AML-193 (cell line): ENCODE measurements at regions not wholly inside any gene's neighbourhood (a gene's known extent, or its start where the extent isn't known, plus 50 kb on each side); places are given as distances from the start of the nearest gene placed in this dataset.
"Not testable (repeated sequence)": the region's sequence is repeated elsewhere in the genome, so short reads cannot be mapped to it uniquely, and the experiment has no call there.

Experiments used
- DNase-seq, 2 experiments: peaks; one replicate each; lab custom pipeline; 2025; lab: John Stamatoyannopoulos, UW

DNA sequence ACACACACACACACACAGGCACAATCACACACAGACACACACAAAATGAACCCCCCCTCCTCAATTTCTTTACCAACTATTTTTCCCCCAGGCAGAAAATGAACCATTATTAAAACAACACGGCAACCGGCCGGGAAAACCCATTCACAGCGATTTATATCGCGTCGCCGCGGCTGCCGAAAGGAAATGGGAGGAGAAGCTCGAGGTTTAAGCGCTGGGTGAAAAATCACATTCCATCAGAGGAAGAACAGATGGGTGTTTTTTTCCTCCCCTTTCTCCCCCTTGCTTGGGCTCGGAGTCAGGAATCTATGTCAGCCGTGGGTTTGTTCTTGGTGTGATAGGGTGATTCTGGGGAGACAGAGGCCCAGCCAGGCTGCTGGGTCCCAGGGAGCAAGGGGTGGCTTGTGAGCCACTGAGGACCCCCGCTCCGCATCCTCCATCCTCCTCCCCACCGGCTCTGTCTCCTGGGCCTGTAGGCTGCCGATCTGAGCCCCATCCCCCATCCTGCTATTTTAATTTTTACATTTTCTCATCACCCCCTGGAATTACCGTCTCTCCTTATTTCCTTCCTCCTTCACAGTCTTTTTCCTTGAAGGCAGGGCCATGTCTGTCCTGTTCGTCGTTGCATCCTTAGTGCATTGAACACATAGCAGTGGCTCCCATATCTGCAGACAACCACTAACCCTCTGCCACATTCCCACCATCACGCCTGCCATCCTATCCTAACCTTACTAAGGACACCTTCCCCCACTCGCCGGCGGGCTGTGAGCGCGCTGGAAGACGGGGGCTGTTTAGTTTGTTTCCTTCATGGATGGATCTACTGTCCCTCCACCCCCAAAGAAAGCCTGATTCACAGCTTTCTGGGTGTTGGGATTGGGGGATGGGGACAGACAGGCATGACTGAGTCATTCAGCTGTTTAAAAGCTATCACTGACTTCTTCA lies 137.7 kb downstream of the CRLF3 start:
- DNase-seq = not testable (repeated sequence)

DNA sequence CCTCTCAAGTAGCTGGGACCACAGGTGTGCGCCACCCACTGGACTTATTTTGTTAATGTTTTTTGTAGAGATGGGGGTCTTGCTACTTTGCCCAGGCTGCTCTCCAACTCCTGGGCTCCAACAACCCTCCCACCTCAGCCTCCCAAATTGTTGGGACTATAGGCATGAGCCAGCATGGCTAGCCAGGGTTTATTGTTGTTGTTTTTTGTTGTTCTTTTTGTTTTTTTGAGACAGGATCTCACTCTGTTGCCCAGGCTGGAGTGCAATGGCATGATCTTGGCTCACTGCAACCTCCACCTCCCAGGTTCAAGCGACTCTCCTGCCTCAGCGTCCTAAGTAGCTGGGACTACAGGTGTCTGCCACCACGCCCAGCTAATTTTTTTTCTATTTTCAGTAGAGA lies 142.2 kb downstream of the CRLF3 start:
- not testable (repeated sequence) for DNase-seq

DNA sequence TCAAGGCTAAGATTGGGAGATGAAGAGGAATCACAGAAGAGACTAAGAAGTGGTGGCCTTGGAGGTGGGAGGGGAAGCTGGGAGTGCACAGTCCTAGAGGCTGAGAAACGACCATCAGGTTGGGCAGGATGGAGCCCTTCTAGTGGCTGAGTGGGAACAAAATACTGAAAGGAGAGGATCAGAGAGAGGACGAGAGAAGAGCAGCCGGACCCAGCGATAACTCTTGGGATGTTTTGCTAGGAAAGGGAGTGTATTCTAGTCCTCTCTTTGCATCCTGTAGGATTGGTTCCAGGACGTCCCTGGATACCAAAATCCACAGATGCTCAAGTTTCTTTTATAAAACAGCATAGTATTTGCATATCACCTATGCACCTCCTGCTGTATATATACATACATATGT lies 143.8 kb downstream of the CRLF3 start:
- not testable (repeated sequence) for DNase-seq

DNA sequence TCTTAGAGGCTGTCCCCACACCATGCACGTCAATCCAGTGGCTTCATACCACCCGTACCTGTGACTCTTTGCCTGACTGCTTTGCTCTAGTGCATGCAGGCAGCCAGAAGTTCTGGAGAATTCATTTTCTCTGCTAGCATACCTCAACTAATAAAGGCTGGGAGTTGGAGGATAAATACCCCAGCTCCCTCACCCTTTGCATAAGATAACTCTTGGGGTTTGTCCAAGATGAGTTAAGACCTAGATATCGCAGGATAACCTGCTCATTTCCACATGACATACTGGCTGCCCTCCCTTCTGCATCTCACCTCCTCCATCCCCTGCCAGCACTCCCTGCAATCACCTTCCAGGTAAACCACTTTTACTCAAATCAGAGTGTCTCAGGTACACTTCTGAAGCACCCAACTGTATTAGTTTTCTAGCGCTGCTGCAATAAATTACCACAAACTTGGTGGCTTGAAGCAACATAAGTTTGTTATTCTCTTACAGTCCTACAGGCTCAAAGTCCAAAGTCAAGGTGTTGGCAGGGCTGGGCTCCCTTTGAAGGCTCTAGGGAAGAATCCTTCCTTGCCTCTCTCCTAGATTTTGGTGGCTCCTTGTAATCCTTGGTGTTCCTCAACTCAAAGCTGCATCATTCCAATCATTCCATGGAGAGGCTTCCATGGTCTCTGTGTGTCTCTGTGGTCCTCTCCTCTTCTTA lies 146.8 kb downstream of the CRLF3 start:
- DNase-seq = no peak

DNA sequence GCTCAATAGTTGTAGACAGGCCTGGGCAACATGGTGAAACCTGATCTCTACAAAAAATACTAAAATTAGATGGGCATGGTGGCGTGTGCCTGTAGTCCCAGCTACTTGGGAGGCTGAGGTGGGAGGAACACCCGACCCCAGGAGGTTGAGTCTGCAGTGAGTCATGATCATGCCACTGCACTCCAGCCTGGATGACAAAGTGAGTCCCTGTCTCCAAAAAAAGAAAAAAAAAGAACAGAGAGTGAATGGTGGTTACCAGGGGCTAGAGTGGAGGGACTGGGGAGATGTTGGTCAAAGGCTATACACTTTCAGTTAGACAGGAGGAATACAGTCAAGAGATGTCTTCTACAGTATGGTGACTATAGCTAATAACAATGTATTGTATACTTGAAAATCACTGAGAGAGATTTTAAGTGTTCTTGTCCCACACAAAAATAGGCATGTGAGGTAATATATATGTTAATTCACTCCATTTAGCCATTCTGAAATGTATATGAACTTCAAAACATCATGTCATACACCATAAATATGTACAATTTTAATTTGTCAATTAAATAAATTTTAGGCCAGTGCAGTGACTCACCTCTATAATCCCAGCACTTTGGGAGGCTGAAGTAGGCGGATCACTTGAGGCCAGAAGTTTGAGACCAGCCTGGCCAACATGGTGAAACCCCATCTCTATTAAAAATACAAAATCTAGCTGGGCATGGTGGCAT lies 148.6 kb downstream of the CRLF3 start:
- not testable (repeated sequence) for DNase-seq

DNA sequence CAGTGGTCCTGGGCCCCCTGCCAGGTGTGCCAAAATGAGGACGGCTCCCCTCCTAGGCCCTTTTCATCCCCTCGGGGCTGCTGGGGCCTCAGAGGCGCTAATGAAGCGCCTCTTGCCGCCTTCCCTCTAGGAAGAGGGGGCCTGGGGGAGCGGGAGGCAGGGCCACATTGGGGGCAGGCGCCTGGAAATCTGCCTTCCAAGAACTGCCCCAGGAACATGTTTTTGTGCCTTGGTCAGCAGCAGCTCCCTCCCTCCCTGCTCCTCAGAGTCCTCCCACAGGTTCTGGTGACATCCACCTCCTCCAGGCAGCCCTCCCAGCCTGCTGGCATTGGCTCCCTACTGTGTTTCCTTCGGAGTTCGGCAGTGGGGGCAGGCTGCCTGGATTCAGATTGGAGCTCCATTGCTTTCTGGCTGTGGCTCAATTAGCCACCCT lies 155.3 kb downstream of the CRLF3 start:
- DNase-seq = not testable (repeated sequence)

DNA sequence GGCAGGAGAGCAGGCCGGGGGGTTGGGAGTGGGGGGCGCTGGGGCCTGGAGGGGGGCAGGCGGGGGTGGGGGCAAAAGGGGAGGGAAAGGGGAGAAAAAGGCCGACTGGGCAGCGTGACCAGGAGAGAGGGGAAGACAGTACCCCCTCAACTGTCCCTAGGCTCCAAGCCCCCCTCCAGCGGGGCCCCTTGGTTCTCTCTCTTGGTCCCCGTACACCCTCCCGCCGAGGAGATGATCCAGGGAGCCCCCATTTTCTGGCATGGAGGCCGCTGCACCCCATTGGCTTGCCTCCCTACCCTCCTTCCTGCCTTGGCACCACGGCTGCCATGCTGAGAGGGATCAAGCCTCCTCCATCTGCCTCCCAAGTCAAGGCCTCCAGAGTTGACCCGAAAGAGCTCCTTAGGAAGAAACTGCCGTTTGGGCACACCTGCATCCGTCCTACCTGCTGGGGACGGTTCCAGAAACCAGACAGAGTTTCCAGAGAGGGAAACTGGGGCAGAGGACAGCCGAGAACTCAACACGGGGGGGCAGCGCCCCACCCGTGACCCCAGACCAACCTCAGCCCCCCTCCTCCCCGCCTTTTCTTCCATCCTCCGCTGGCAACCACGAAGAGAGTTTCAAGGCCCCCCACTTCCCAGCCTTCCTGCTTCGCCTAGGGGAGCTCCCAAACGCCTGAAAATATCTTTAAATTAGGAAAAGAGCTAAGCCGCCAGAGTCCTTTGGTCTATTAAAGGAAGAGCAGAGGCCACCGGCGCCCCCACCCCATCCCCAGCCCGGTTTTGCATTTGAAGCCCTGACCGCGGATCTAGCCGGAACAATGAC lies 155.9 kb downstream of the CRLF3 start:
- DNase-seq = not testable (repeated sequence)

DNA sequence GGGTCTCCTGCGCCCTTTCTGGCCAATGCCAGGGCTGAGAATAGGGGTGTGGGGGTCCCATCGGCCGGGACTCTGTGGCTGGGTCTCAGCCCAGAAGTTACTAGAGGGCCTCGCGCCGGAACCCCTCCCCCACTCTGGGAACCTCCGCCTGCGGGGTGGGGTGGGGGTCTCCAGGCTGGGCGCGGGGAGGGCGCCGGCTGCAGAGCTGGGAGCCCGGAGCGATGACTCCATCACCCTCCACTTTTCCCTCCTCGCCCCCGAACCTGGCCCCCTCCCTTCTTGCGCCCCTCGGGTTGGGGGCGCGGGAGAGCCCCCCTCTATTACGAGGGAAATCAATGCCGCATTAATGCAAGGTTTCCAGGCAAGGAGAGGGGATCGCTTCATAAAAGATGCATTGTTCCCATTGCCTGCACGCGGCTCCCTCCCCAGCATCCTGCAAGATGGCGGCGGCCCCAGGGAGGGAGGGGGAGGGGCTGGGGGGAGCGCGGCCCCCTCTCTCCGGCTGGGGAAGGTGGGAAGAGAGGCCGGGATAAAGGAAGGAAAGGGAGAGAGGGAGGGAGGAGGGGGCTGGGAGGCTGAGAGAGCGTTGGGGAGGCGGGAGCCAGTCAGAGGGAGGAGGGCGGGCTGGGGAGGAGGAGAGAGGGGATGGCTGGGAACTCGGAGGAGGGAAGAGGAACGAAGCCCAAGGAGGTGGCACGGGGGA lies 156.7 kb downstream of the CRLF3 start:
- not testable (repeated sequence) for DNase-seq

DNA sequence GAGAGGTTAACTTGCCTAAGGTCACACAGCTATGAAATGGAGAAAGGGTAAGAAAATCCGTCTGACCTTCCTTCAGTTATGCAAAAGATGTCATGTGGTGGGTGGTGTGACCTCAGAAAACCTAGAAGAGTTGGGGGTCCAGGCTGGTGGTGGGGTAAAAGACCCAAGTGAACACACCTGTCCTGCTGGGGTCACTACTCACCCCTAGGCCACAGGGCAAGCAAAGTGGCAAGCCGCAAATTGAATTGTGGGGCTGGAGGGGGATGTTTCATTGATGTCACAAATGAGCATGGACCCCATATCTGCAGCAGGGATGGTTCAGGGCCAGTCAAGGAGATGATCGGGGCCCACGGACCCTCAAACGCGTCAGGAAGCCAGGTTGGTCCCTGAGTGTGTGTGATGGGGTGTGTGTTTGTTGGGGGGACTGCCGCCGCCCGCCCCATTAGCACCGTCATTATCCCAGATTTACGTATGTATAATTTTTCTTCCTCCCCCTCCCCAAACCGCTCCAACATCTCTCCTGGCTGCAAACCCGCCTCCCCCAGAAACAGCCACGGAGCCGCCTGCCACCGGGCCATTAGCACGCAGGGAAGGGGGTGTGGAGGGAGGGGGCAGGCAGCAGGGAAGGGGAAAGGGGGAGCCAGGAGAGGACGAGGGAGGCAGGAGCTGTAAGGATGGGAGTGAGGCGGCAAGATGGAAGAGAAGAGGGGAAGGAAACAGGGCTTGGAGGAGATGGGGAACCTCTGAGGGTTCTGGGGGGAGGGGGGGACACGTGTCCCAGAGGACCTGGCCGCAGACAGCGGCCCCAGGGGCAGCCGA lies 157.4 kb downstream of the CRLF3 start:
- DNase-seq = not testable (repeated sequence)

DNA sequence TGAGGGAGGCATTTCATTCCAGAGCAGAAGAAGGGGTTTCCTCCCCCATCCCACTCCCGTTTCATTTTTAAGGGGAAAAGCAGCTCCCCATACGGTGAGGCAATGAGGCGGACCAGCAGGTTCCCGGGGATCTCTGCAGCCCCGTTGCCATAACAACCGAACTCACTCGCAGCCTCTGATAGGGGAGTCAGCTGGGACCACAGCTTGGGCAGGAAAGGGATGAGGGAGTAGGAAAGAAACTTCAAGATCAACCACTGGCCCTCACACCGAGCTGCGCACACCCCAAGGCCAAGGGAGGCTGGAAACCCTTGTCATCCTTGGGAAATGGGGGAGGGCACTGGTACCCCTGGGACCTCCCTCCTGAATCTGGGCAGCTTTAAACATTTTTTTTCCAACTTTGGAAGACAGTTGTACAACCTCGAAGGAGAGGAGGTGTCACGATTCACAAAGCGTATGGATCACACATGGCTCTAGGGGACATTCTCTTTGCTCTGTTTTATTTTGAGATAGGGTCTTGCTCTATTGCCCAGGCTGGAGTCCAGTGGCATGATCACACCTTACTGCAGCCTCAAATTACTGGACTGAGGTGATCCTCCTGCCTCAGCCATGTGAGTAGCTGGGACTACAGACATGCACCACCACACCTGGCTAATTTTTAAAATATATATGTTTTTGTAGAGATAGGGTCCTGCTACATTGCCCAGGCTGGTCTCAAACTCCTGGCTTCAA lies 160.6 kb downstream of the CRLF3 start:
- not testable (repeated sequence) for DNase-seq

DNA sequence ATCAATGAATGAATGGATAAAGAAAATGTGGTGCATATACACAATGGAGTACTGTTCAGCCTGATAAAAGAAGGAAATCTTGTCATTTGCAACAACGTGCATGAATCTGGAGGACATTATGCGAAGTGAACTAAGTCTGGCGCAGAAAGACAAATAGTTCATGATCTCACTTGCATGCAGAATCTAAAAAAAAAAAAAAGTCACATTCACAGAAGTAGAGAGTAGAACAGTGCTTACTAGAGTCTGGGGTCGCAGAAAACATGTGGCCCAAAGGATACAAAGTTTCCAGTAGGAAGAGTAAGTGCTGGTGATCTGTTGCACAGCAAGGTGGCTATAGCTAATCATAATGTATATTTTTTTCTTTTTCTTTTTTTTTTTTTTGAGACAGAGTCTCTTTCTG lies 167.3 kb downstream of the CRLF3 start:
- DNase-seq = not testable (repeated sequence)

DNA sequence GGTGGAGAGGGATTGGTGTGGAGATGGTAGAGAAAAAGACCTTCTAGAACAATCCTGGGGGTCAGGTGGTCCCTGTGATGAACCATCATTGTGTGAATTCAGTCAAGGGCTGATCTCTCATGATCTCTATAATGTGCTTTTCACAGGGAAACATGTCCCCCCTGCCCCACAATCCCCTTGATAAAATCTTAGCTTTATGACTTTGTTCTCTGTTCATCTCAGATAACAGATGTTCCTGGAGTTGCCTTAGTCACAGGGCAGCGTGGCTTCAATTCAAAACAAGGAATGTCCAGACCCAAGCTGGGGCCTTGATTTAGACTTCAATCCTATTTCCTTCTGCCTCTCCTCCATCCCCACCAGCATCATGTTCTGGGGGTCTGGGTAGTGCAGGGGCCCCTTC lies 171.5 kb downstream of the CRLF3 start:
- DNase-seq = not testable (repeated sequence)

DNA sequence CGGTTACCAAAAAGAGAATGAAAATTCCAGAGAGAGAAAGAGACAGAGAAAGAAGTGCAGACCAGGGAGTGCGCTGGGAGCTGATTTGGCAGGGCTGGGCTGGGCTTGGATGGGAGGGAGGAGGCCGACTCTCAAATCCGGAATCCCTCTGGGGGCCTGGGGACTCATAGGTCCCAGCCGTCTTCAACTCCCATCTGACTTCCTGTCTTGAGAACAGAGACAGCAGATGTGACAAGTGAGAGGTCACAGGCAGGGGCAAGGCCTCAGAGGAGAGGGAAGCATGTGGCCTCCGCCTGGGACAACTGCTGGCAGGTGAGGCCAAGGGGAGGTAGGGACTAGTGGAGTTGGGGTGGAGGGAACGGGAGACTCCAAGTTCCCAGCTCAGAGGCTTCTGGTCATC lies 172.9 kb downstream of the GOSR1 start:
- DNase-seq = not testable (repeated sequence)

DNA sequence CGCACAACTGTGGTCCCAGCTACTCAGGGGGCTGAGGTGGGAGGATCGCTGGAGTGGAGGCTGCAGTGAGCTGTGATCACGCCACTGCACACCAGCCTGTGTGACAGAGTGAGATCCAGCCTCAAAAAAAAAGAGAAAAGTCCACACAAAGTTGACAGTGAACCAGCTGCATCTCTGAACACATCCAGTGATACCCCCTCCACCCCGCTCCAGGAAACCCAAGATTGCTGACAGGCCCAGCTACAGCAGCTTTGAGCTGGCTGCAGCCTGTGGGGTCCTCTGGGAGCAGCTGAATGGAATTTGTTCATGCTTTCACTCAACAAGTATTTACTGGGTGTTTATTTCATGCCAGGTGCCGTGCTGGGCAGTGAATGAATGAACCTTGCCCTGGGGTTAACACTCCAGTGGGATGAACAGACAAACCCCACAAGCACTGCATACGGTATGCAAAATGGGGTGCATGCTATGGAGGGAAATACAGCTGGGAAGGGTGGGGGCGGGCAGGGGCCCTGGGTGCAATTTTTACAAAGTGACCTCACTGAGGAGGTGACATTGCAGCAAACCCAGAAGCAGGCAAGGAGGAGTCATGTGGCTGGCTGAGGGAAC lies 170.9 kb downstream of the GOSR1 start:
- not testable (repeated sequence) for DNase-seq

DNA sequence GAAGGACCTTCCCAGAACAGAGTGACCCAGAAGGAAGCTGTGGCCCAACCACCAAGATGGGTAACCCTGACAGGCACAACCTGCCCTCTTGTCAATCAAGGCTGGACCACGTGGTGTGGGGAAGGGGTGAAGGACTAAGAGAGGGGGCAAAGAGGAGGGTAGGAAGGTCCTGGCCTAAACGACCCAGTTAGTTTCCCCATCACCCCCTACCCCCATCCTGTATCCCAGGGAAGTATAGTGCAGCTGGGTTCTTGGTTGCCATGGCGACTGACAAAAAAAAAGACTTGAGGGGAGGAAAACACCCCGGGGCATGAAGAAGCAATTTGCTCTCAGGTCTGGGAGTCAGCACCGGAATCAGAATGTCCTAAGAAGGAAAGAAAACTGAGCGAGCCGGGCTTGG lies 168.7 kb downstream of the GOSR1 start:
- not testable (repeated sequence) for DNase-seq

DNA sequence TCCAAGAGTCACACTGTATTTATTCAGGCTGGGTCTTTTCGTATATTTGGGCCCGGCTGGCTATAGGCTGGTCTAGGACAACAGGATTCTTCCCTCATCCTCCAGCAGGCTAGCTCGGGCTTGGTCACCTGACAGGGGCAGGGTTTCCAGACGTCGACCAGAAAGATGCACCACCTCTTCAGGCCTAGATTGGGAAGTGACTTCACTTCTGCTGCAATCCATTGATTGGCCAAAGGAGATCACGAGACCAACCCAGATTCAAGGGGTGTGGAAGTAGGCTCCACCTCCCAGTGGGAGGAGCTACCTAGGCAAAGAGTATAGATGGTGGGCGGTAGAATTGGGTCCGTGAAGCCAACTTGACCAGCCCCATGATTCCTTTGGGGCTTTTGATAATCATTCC lies 167.5 kb downstream of the GOSR1 start:
- not testable (repeated sequence) for DNase-seq

DNA sequence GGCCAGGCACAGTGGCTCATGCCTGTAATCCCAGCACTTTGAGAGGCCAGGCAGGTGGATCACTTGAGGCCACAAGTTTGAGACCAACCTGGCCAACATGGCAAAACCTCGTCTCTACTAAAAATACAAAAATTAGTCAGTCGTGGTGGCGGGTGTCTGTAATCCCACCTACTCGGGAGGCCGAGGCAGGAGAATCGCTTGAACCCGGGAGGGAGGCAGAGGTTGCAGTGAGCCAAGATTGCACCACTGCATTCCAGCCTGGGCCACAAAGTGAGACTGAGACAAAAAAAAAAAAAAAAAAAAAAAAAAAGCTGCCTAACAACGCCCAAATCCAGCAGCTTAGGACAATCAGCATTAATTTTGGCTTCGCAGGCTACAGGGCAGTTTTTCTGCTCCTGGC lies 167.1 kb downstream of the GOSR1 start:
- DNase-seq = not testable (repeated sequence)

DNA sequence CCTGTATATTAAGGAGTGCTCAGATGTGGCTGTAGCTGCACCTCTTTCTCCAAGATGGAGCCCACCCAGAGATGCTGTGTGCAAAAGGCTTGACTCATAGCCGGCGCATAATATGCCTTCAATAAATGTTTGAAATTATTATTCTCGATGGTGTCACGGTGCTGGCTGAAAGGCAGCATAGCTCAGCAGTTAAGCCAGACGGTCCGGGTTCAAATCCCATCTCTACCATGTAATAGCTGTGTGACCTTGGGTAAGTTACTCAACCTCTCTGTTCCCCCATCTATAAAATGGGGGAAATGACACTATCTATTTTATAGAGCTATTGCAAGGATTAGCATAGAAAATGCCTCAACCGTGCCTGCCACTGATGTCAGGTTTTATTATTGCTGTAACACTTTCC lies 164.2 kb downstream of the GOSR1 start:
- DNase-seq = not testable (repeated sequence)

DNA sequence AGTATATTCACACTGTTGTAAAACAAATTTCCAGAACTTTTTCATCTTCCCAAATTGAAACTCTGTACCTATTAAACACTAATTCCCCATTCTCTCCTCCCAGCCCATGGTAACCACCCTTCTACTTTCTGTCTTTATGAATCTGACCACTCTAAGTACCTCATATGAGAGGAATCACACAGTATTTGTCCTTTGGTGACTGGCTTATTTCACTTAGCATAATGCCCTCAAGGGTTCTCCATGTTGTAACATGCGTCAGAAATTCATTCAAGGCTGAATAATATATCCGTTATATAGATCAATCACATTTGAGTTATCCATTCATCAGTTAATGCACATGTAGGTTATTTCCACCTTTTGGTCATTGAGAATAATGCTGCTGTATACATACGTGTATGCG lies 162.2 kb downstream of the GOSR1 start:
- not testable (repeated sequence) for DNase-seq
